Astrocyte (in vitro differentiated cells and primary cell): ENCODE measurements at regions not wholly inside any gene's neighbourhood (a gene's known extent, or its start where the extent isn't known, plus 50 kb on each side); places are given as distances from the start of the nearest gene placed in this dataset.
A peak's percentile ranks its signal among the peaks of the same experiment; 100 is the strongest.
"Not testable (repeated sequence)": the region's sequence is repeated elsewhere in the genome, so short reads cannot be mapped to it uniquely, and the experiment has no call there.

Experiments
- DNase-seq: peaks from one replicate; pipeline ENCODE4 v3.0.0-alpha.2; 2010; ENCODE audit warnings: low read depth
- FAIRE-seq: peaks from 2 replicates; lab custom pipeline; 2011; peaks lifted over from hg19 to GRCh38; lab: Jason Lieb, UNC
- H2AFZ ChIP-seq: 2 replicates; pipeline ENCODE4 v1.6.0; 2012; ENCODE audit warnings: low read depth, low read length, inconsistent platforms
- H3K27ac ChIP-seq: 2 replicates; pipeline ENCODE4 v1.5.1; 2011; ENCODE audit warnings: low read depth, low read length, inconsistent platforms
- H3K27me3 ChIP-seq: 2 replicates; pipeline ENCODE4 v1.6.0; 2011; ENCODE audit warnings: low read length, inconsistent platforms; ENCODE audit not compliant: insufficient read depth
- H3K36me3 ChIP-seq: 2 replicates; pipeline ENCODE4 v1.5.1; 2011; ENCODE audit warnings: low read length, inconsistent platforms; ENCODE audit not compliant: insufficient read depth
- H3K4me1 ChIP-seq: 2 replicates; pipeline ENCODE4 v1.5.1; 2011; ENCODE audit warnings: low read length, inconsistent platforms; ENCODE audit not compliant: insufficient read depth
- H3K4me2 ChIP-seq: 2 replicates; pipeline ENCODE4 v1.6.0; 2012; ENCODE audit warnings: low read length, inconsistent platforms
- H3K4me3 ChIP-seq: 2 replicates; pipeline ENCODE4 v1.5.1; 2011; ENCODE audit warnings: low read depth, mild to moderate bottlenecking, low read length, inconsistent platforms; ENCODE audit not compliant: insufficient read depth
- H3K79me2 ChIP-seq: 2 replicates; pipeline ENCODE4 v1.6.0; 2012; ENCODE audit warnings: mild to moderate bottlenecking, low read length, inconsistent platforms; ENCODE audit not compliant: insufficient read depth
- H3K9ac ChIP-seq: 2 replicates; pipeline ENCODE4 v1.6.0; 2012; ENCODE audit warnings: mild to moderate bottlenecking, low read length, inconsistent platforms
- H3K9me3 ChIP-seq: 2 replicates; pipeline ENCODE4 v1.5.1; 2012; ENCODE audit warnings: low read depth, mild to moderate bottlenecking, low read length, inconsistent platforms; ENCODE audit not compliant: insufficient read depth
- H4K20me1 ChIP-seq: 2 replicates; pipeline ENCODE4 v1.6.0; 2012; ENCODE audit warnings: low read length, inconsistent platforms; ENCODE audit not compliant: insufficient read depth
- H3K27ac Mint-ChIP-seq: one replicate; pipeline ENCODE4 v1.8.0; 2021; ENCODE audit warnings: mild to moderate bottlenecking, mixed read lengths; ENCODE audit not compliant: unreplicated experiment
- H3K27me3 Mint-ChIP-seq: one replicate; pipeline ENCODE4 v1.8.0; 2021; ENCODE audit warnings: low read depth, mixed read lengths; ENCODE audit not compliant: unreplicated experiment
- H3K36me3 Mint-ChIP-seq: one replicate; pipeline ENCODE4 v1.8.0; 2021; ENCODE audit warnings: low read depth, mixed read lengths; ENCODE audit not compliant: unreplicated experiment
- H3K4me1 Mint-ChIP-seq: one replicate; pipeline ENCODE4 v1.8.0; 2021; ENCODE audit warnings: low read depth, mixed read lengths; ENCODE audit not compliant: unreplicated experiment
- H3K4me3 Mint-ChIP-seq: one replicate; pipeline ENCODE4 v1.8.0; 2021; ENCODE audit warnings: mild to moderate bottlenecking, moderate library complexity, mixed read lengths; ENCODE audit not compliant: unreplicated experiment
- H3K9me3 Mint-ChIP-seq: one replicate; pipeline ENCODE4 v1.8.0; 2021; ENCODE audit warnings: mild to moderate bottlenecking, mixed read lengths; ENCODE audit not compliant: unreplicated experiment

- not testable (repeated sequence) for H3K4me1 ChIP-seq, H3K36me3 ChIP-seq, H3K27me3 Mint-ChIP-seq, FAIRE-seq, H3K36me3 Mint-ChIP-seq, H3K27me3 ChIP-seq, H3K9me3 Mint-ChIP-seq, H4K20me1 ChIP-seq, H3K4me1 Mint-ChIP-seq, H3K79me2 ChIP-seq, H3K9me3 ChIP-seq
- peak overlapping the region; percentile 97 for H3K4me3 Mint-ChIP-seq
- DNase-seq = peak; percentile 61
- Histone ChIP-seq H2AFZ (peak overlapping the region; percentile 93), H3K27ac (peak overlapping the region; percentile 86), H3K4me2 (peak overlapping the region; percentile 84), H3K4me3 (peak overlapping the region; percentile 65), H3K9ac (peak overlapping the region; percentile 92)
- H3K27ac Mint-ChIP-seq = peak overlapping the region; percentile 100
These were observed 80.7 kb downstream of the PPIAL4G start for GRCh38 chr1:148402152-148403084.

GRCh38 chr1:148397516-148397915 is 85.6 kb downstream of the PPIAL4G start:
- not testable (repeated sequence) for H3K9me3 Mint-ChIP-seq, H3K27me3 ChIP-seq, H3K4me3 Mint-ChIP-seq, H3K9ac ChIP-seq, H3K36me3 ChIP-seq, H2AFZ ChIP-seq, H4K20me1 ChIP-seq, DNase-seq, H3K27me3 Mint-ChIP-seq, H3K36me3 Mint-ChIP-seq, FAIRE-seq, H3K27ac Mint-ChIP-seq, H3K27ac ChIP-seq, H3K4me1 ChIP-seq, H3K4me2 ChIP-seq, H3K4me1 Mint-ChIP-seq, H3K79me2 ChIP-seq, H3K9me3 ChIP-seq, H3K4me3 ChIP-seq

DNA sequence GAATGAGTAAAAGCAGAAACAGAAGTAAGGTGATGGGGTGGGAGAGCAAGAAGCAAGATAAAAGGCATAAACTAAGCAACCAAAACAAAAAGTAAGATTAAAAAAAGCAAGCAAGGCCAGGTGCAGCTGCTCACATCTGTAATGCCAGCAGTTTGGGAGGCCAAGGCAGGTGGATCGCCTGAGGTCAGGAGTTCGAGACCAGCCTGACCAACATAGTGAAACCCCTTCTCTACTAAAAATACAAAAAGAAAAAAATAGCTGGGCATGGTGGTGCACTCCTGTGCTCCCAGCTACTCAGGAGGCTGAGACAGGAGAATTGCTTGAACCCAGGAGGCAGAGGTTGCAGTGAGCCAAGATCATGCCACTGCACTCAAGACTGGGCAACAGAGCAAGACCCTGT is 90.6 kb downstream of the PPIAL4G start:
- not testable (repeated sequence) for H3K4me1 Mint-ChIP-seq, H3K9me3 ChIP-seq, H4K20me1 ChIP-seq, H3K9me3 Mint-ChIP-seq, H3K4me3 Mint-ChIP-seq, H3K4me1 ChIP-seq, H2AFZ ChIP-seq, DNase-seq, H3K27ac ChIP-seq, FAIRE-seq, H3K27me3 ChIP-seq, H3K79me2 ChIP-seq, H3K27me3 Mint-ChIP-seq, H3K4me2 ChIP-seq, H3K9ac ChIP-seq, H3K36me3 ChIP-seq, H3K36me3 Mint-ChIP-seq, H3K4me3 ChIP-seq
- H3K27ac Mint-ChIP-seq = peak overlapping the region; percentile 24

DNA sequence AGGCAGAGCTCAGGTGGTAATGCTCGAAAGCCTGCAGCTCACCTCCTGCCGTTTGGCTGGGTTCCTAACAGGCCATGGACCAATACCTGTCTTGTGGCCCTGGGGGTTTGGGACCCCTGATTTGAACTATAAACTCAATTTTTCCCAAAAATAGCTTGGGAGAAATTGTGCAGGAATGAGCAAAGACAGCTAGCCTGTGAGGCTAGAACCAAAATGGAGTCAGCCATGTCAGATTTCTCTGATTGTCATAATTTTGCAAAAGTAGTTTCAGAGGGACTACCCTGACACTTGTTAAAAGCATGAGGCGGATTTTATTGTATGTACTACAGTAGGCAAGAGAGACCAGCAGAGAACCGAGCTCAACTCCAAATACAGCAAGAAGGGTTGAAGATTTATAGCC is 91.8 kb downstream of the PPIAL4G start:
- not testable (repeated sequence) for H3K4me2 ChIP-seq, DNase-seq, H2AFZ ChIP-seq, H3K36me3 Mint-ChIP-seq, H3K36me3 ChIP-seq, H3K9me3 ChIP-seq, H4K20me1 ChIP-seq, H3K27me3 Mint-ChIP-seq, H3K4me3 ChIP-seq, H3K4me1 Mint-ChIP-seq, H3K9me3 Mint-ChIP-seq, H3K27me3 ChIP-seq, H3K27ac Mint-ChIP-seq, H3K4me3 Mint-ChIP-seq, FAIRE-seq, H3K27ac ChIP-seq, H3K9ac ChIP-seq, H3K79me2 ChIP-seq, H3K4me1 ChIP-seq
